GM12878 (cell line): ENCODE measurements at regions not wholly inside any gene's neighbourhood (a gene's known extent, or its start where the extent isn't known, plus 50 kb on each side); places are given as distances from the start of the nearest gene placed in this dataset.
"Not testable (repeated sequence)": the region's sequence is repeated elsewhere in the genome, so short reads cannot be mapped to it uniquely, and the experiment has no call there.

Source experiments
- ATAC-seq: fragments of 200-7000 bp; cut with Tn5 transposase; 3 replicates; pipeline ENCODE4 v1.9.1; 2020; ENCODE audit warnings: mild to moderate bottlenecking, moderate library complexity
- BruUV-seq: library from RNA; stranded (reverse); fragments of 400-500 nt; replicated peaks from 2 replicates; lab custom pipeline; 2021; lab: Mats Ljungman, UMichigan
- CTCF ChIA-PET: fragments of 300-600 bp; sonication (Branson Sonifier 250); formaldehyde crosslinking; extraction: SDS; loops from one replicate; lab custom pipeline; 2021; ENCODE audit warnings: inconsistent platforms; lab: Yijun Ruan, JAX
- POLR2A ChIA-PET: fragments of 350-600 bp; formaldehyde crosslinking; extraction: SDS; loops from one replicate; lab custom pipeline; 2021; ENCODE audit warnings: inconsistent platforms; lab: Charles Lee
- RAD21 ChIA-PET: fragments of 300-600 bp; sonication (Branson Sonifier 250); formaldehyde crosslinking; loops from one replicate; lab custom pipeline; 2023; ENCODE audit warnings: antibody characterized with exemption; ENCODE audit not compliant: unreplicated experiment; lab: Charles Lee
- SMC1A ChIA-PET: fragments of 300-600 bp; sonication (Branson Sonifier 250); formaldehyde crosslinking; loops from one replicate; lab custom pipeline; 2023; ENCODE audit not compliant: unreplicated experiment, uncharacterized antibody; lab: Charles Lee
- DNase-seq: peaks from one replicate; pipeline ENCODE4 v3.0.0-alpha.2; 2011; ENCODE audit warnings: low read depth, low spot score
- FAIRE-seq: peaks from 3 replicates; lab custom pipeline; 2011; peaks lifted over from hg19 to GRCh38; lab: Jason Lieb, UNC
- H2AFZ ChIP-seq: 2 replicates; pipeline ENCODE4 v1.6.0; 2011; ENCODE audit warnings: low read depth, low read length, control low read depth; ENCODE audit not compliant: control insufficient read depth
- H3K27ac ChIP-seq: 2 replicates; pipeline ENCODE4 v1.5.1; 2011; ENCODE audit warnings: control low read depth; ENCODE audit not compliant: control insufficient read depth, insufficient read depth
- H3K27me3 ChIP-seq, 2 experiments: replicated peaks in 1 of 2; 2 replicates each; pipeline versions ENCODE4 v1.6.0 to v1.6.1; 2011; ENCODE audit warnings: low read length in 1 of 2; ENCODE audit not compliant: control insufficient read depth in 2 of 2, insufficient read depth in 2 of 2
- H3K36me3 ChIP-seq, 2 experiments: 2 replicates each; pipeline ENCODE4 v1.5.1; 2011; ENCODE audit warnings: low read length in 1 of 2; ENCODE audit not compliant: control insufficient read depth in 2 of 2, insufficient read depth in 2 of 2
- H3K4me1 ChIP-seq: 2 replicates; pipeline ENCODE4 v1.6.1; 2011; ENCODE audit warnings: mild to moderate bottlenecking, low read length, moderate library complexity, mixed read lengths; ENCODE audit not compliant: control insufficient read depth, insufficient read depth
- H3K4me2 ChIP-seq: 2 replicates; pipeline ENCODE4 v1.6.0; 2011; ENCODE audit warnings: control low read depth; ENCODE audit not compliant: control insufficient read depth, insufficient read depth
- H3K4me3 ChIP-seq: fragments of 200-600 bp; sonication (generic); 2 replicates; pipeline ENCODE4 v1.5.1; 2016
- H3K79me2 ChIP-seq: 2 replicates; pipeline ENCODE4 v1.6.0; 2011; ENCODE audit warnings: low read length; ENCODE audit not compliant: control insufficient read depth, insufficient read depth
- H3K9ac ChIP-seq: 2 replicates; pipeline ENCODE4 v1.8.0; 2011; ENCODE audit warnings: low read length, control low read depth, mixed read lengths; ENCODE audit not compliant: control insufficient read depth, insufficient read depth
- H3K9me3 ChIP-seq: replicated peaks from 3 replicates; pipeline ENCODE4 v1.5.1; 2011; ENCODE audit warnings: mild to moderate bottlenecking, low read length; ENCODE audit not compliant: control insufficient read depth, insufficient read depth
- H4K20me1 ChIP-seq: 2 replicates; pipeline ENCODE4 v1.6.0; 2011; ENCODE audit not compliant: control insufficient read depth, insufficient read depth
- BCL3 ChIP-seq: IDR thresholded peaks from 2 replicates; pipeline ENCODE4 v1.6.1; 2011; ENCODE audit warnings: borderline replicate concordance, low read depth, mild to moderate bottlenecking, moderate library complexity, low read length; ENCODE audit not compliant: insufficient read depth, poor library complexity, severe bottlenecking
- ETV6 ChIP-seq, 2 experiments: fragments of 450-650 bp in 1 of 2; IDR thresholded peaks in 1 of 2; conservative IDR thresholded peaks in 1 of 2; 2 replicates each; pipeline ENCODE4 v1.6.1; 2014; ENCODE audit warnings: antibody characterized with exemption in 1 of 2, borderline replicate concordance in 1 of 2, low read depth in 1 of 2, mild to moderate bottlenecking in 1 of 2, moderate library complexity in 1 of 2
- GATAD2B ChIP-seq: fragments of 450-650 bp; conservative IDR thresholded peaks from 2 replicates; pipeline ENCODE4 v1.6.1; 2017; ENCODE audit warnings: low read depth, mild to moderate bottlenecking, moderate library complexity
- MTA3 ChIP-seq: IDR thresholded peaks from 2 replicates; pipeline ENCODE4 v1.6.1; 2012; ENCODE audit warnings: low read length, inconsistent platforms, borderline replicate concordance
- PML ChIP-seq: IDR thresholded peaks from 2 replicates; pipeline ENCODE4 v1.6.1; 2012; ENCODE audit warnings: low read length, inconsistent platforms
- SMC3 ChIP-seq: IDR thresholded peaks from 2 replicates; pipeline ENCODE4 v1.6.1; 2011; ENCODE audit warnings: low read length, improper control_type of control experiment, borderline replicate concordance
- TCF3 ChIP-seq: IDR thresholded peaks from 2 replicates; pipeline ENCODE4 v1.6.1; 2012; ENCODE audit warnings: low read depth, mild to moderate bottlenecking, low read length, borderline replicate concordance; ENCODE audit not compliant: insufficient read depth
- WGBS: methylation state at CpG from one replicate; pipeline ENCODE4 v1.1.6; 2016; ENCODE audit warnings: low lambda C conversion rate; ENCODE audit not compliant: insufficient replicate concordance, insufficient coverage; ENCODE audit errors: missing lambda C conversion rate; 5-methylcytosine and 5-hydroxymethylcytosine counted together
- in situ Hi-C: fragments of 300-500 bp; cut with MboI; formaldehyde crosslinking; loops from 9 replicates; pipeline ENCODE4 v1.14.3; 2018; ENCODE audit warnings: mixed read lengths
- intact Hi-C: fragments of 100-400 bp; cut with micrococcal nuclease; formaldehyde crosslinking; loops from one replicate; pipeline ENCODE4 v1.14.2; 2022; ENCODE audit not compliant: unreplicated experiment
- TF ChIP-seq, protein P1 (sequence below): IDR thresholded peaks from 2 replicates; pipeline ENCODE4 v1.6.1; 2012; ENCODE audit warnings: improper control_type of control experiment, low read depth, low read length; ENCODE audit not compliant: insufficient replicate concordance

DNA sequence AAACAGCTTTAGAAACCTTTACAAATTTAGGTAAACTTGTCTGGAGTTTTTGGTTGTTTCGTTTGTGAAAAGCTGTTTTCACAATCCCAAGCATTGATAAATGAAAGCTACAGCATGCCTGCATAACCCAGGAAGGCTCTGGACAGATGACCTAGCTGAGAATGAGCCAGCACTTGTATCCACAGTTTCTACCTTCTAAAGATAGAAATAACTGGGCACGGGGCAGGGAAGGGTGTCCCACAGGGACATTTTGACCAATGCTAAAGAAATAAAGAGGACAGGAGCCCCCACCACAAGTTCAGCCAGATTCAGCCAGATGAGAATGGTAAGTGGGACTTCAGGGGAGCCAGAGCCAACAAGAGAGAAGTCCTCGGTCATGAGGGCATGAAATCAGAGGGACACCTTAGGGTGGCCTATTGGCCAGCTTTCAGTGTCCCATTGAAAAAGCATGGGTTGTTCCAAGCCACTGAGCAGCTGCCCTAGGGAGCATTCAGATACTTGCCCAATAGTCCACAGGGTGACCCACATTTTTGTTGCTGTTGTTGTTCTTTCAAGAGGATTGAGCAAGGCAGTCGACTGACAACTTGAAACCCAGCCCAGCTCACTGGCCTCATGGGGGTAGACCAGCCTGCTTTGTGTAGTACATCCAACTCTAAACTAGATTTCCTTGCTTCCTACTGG, 140.3 kb upstream of the NUDT4 start (continued):
- TF ChIP-seq, protein P1, sequence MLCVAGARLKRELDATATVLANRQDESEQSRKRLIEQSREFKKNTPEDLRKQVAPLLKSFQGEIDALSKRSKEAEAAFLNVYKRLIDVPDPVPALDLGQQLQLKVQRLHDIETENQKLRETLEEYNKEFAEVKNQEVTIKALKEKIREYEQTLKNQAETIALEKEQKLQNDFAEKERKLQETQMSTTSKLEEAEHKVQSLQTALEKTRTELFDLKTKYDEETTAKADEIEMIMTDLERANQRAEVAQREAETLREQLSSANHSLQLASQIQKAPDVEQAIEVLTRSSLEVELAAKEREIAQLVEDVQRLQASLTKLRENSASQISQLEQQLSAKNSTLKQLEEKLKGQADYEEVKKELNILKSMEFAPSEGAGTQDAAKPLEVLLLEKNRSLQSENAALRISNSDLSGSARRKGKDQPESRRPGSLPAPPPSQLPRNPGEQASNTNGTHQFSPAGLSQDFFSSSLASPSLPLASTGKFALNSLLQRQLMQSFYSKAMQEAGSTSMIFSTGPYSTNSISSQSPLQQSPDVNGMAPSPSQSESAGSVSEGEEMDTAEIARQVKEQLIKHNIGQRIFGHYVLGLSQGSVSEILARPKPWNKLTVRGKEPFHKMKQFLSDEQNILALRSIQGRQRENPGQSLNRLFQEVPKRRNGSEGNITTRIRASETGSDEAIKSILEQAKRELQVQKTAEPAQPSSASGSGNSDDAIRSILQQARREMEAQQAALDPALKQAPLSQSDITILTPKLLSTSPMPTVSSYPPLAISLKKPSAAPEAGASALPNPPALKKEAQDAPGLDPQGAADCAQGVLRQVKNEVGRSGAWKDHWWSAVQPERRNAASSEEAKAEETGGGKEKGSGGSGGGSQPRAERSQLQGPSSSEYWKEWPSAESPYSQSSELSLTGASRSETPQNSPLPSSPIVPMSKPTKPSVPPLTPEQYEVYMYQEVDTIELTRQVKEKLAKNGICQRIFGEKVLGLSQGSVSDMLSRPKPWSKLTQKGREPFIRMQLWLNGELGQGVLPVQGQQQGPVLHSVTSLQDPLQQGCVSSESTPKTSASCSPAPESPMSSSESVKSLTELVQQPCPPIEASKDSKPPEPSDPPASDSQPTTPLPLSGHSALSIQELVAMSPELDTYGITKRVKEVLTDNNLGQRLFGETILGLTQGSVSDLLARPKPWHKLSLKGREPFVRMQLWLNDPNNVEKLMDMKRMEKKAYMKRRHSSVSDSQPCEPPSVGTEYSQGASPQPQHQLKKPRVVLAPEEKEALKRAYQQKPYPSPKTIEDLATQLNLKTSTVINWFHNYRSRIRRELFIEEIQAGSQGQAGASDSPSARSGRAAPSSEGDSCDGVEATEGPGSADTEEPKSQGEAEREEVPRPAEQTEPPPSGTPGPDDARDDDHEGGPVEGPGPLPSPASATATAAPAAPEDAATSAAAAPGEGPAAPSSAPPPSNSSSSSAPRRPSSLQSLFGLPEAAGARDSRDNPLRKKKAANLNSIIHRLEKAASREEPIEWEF, result no peak
- TF ChIP-seq BCL3 (no peak), GATAD2B (no peak), TCF3 (no peak), PML (no peak), MTA3 (no peak), SMC3 (no peak), ETV6 (conservative IDR thresholded peaks at IDR 0.05 in 1 of 2, IDR thresholded peaks at IDR 0.05 in 1 of 2; ENCODE audit: borderline replicate concordance in 1 of 2, low read depth in 1 of 2) (no peak)

DNA sequence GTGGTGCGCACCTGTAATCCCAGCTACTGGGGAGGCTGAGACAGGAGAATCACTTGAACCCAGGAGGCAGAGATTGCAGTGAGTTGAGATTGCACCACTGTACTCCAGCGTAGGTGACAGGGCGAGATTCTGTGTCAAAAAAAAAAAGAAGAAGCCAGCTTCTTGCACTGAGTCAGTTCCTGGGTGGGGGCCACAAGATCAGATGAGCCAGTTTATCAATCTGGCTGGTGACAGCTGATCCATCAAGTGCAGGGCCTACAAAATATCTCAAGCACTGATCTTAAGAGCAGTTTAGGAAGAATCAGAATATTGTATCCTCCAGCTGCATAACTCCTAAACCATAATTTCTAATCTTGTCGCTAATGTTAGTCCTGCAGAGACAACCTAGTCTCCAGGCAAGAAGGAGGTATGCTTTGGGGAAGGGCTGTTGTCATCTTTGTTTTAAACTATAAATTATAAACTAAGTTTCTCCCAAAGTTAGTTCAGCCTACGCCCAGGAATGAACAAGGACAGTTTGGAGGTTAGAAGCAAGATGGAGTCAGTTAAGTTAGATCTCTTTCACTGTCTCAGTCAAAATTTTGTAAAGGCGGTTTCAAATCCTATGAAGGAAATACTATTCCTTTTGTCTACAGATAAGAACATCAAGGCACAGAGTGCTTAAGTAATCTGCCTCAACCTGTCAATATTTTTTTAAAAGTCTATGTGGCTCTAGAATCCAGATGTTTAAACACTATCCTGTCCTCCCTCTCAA, 139.0 kb upstream of the NUDT4 start:
- RAD21 ChIA-PET, H3K27me3 ChIP-seq, H3K4me3 ChIP-seq, H2AFZ ChIP-seq, H4K20me1 ChIP-seq, H3K4me2 ChIP-seq, ATAC-seq, BruUV-seq, in situ Hi-C loops, DNase-seq, H3K9me3 ChIP-seq, H3K79me2 ChIP-seq, intact Hi-C loops, POLR2A ChIA-PET, FAIRE-seq, H3K27ac ChIP-seq, H3K36me3 ChIP-seq, H3K9ac ChIP-seq: not testable (repeated sequence)
- CTCF ChIA-PET, result interaction anchor here (1.1 to 2.0 kb wide), 4 partner anchors 11 to 158 kb away, joined by 3 to 9 read pairs (median 3); no protein-coding TSS in a partner anchor
- 88% methylated on average over 6 of the region's 6 CpGs for WGBS
- H3K4me1 ChIP-seq, result peaks cover 13% of the 10 kb centered on the region
- SMC1A ChIA-PET, result interaction anchor here (0.6 to 1.3 kb wide), 3 partner anchors 14 to 142 kb away, joined by 3 to 6 read pairs (median 4); no protein-coding TSS in a partner anchor
